Glutamatergic neuron (in vitro differentiated cells): ENCODE measurements at regions not wholly inside any gene's neighbourhood (a gene's known extent, or its start where the extent isn't known, plus 50 kb on each side); places are given as distances from the start of the nearest gene placed in this dataset.

ENCODE experiments used
- DNase-seq: peaks from one replicate; pipeline ENCODE4 v3.0.0; 2022
- H3K27ac Mint-ChIP-seq: one replicate; pipeline ENCODE4 v1.8.0; 2020; ENCODE audit warnings: mild to moderate bottlenecking, mixed read lengths, inconsistent platforms; ENCODE audit not compliant: unreplicated experiment
- H3K27me3 Mint-ChIP-seq: one replicate; pipeline ENCODE4 v1.8.0; 2020; ENCODE audit warnings: mild to moderate bottlenecking, moderate library complexity, mixed read lengths, inconsistent platforms; ENCODE audit not compliant: unreplicated experiment
- H3K36me3 Mint-ChIP-seq: one replicate; pipeline ENCODE4 v1.8.0; 2020; ENCODE audit warnings: mild to moderate bottlenecking, mixed read lengths, inconsistent platforms; ENCODE audit not compliant: unreplicated experiment
- H3K4me1 Mint-ChIP-seq: one replicate; pipeline ENCODE4 v1.8.0; 2020; ENCODE audit warnings: mild to moderate bottlenecking, low read depth, mixed read lengths, inconsistent platforms; ENCODE audit not compliant: unreplicated experiment
- H3K4me3 Mint-ChIP-seq: one replicate; pipeline ENCODE4 v1.8.0; 2020; ENCODE audit warnings: mild to moderate bottlenecking, mixed read lengths, inconsistent platforms; ENCODE audit not compliant: unreplicated experiment
- H3K9me3 Mint-ChIP-seq: one replicate; pipeline ENCODE4 v1.8.0; 2020; ENCODE audit warnings: mild to moderate bottlenecking, moderate library complexity, mixed read lengths, inconsistent platforms; ENCODE audit not compliant: unreplicated experiment
- CTCF ChIP-seq: fragments of 200-600 bp; sonication (generic); IDR thresholded peaks from one replicate; pipeline ENCODE4 v1.5.0; 2021; ENCODE audit not compliant: partially characterized antibody, unreplicated experiment

- TF ChIP-seq CTCF: no peak
- Mint-ChIP-seq H3K36me3 (no peaks in the 10 kb centered on the region), H3K27ac (no peak overlapping the region), H3K9me3 (no peaks in the 10 kb centered on the region), H3K27me3 (no peaks in the 10 kb centered on the region), H3K4me3 (no peak overlapping the region), H3K4me1 (peaks cover 6% of the 10 kb centered on the region)
- no peak for DNase-seq
Observed at GRCh38 chr18:2083691-2084090, 487.6 kb downstream of the METTL4 start.

- no peak for TF ChIP-seq CTCF
- no peaks in the 10 kb centered on the region for H3K27me3 Mint-ChIP-seq
- DNase-seq: no peak
- no peak overlapping the region for H3K4me3 Mint-ChIP-seq
- H3K4me1 Mint-ChIP-seq: peaks cover 8% of the 10 kb centered on the region
- no peaks in the 10 kb centered on the region for H3K9me3 Mint-ChIP-seq
- no peak overlapping the region for H3K27ac Mint-ChIP-seq
- H3K36me3 Mint-ChIP-seq: no peaks in the 10 kb centered on the region
Observed at GRCh38 chr18:2086439-2086838, 484.9 kb downstream of the METTL4 start.

GRCh38 chr18:2087877-2088673, 483.2 kb downstream of the METTL4 start:
- Mint-ChIP-seq H3K27me3 (no peaks in the 10 kb centered on the region), H3K36me3 (no peaks in the 10 kb centered on the region), H3K4me3 (no peak overlapping the region), H3K4me1 (peaks cover 11% of the 10 kb centered on the region), H3K9me3 (no peaks in the 10 kb centered on the region), H3K27ac (no peak overlapping the region)
- no peak for DNase-seq
- TF ChIP-seq CTCF: no peak

GRCh38 chr18:2089396-2089795, 481.9 kb downstream of the METTL4 start:
- Mint-ChIP-seq H3K9me3 (no peaks in the 10 kb centered on the region), H3K4me3 (no peak overlapping the region), H3K36me3 (no peaks in the 10 kb centered on the region), H3K27ac (no peak overlapping the region), H3K27me3 (no peaks in the 10 kb centered on the region), H3K4me1 (peaks cover 11% of the 10 kb centered on the region)
- TF ChIP-seq CTCF: no peak
- no peak for DNase-seq

GRCh38 chr18:2091937-2092336, 479.4 kb downstream of the METTL4 start:
- Mint-ChIP-seq H3K4me1 (peaks cover 11% of the 10 kb centered on the region), H3K27ac (no peak overlapping the region), H3K27me3 (no peaks in the 10 kb centered on the region), H3K36me3 (no peaks in the 10 kb centered on the region), H3K9me3 (no peaks in the 10 kb centered on the region), H3K4me3 (no peak overlapping the region)
- TF ChIP-seq CTCF: no peak
- no peak for DNase-seq
